ENCODE measurements at regions not wholly inside any gene's neighbourhood (a gene's known extent, or its start where the extent isn't known, plus 50 kb on each side); places are given as distances from the start of the nearest gene placed in this dataset.
"Not testable (repeated sequence)": the region's sequence is repeated elsewhere in the genome, so short reads cannot be mapped to it uniquely, and the experiment has no call there.

DNA sequence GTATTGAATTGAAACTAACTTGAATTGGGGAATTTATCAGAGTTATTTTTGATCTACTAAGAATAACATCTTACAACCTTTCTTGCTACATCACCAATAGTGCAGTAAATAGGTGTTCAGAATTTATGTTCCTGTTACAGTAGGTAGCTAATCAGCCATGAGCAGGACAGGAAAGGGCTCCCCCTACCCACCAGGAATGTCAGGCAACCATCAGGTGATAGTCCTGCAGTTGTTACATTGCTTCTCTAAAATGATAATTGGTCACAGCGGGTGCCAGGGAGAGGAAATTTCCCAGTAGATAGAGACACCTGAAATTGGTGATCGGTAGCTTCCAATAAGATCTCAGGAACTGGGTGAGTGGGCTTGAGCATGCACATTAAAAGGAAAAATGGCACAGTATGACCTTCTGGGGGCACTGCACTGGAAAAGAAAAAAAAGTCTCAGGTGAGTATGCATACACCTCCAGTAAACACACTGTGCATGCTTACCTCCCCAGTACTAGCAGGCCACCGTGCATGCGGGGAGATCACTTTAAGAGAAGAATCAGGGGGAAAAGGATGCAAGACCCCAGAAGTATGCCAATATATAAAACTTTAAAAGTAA, 1092.0 kb upstream of the LRRTM1 start:
- TF ChIP-seq EZH2phosphoT487 (IDR thresholded peaks at IDR 0.05; ENCODE audit: insufficient read depth, low read depth): no peak
- no peak for TF ChIP-seq EZH2 (IDR thresholded peaks at IDR 0.05; ENCODE audit: insufficient read depth, poor library complexity, severe bottlenecking)
- Histone ChIP-seq H3K4me2 (ENCODE audit: unreplicated experiment) (no peak overlapping the region), H3K79me2 (ENCODE audit: insufficient read depth) (no peaks in the 10 kb centered on the region), H3K4me1 (ENCODE audit: insufficient read depth) (no peaks in the 10 kb centered on the region), H4K20me1 (ENCODE audit: insufficient read depth) (no peaks in the 10 kb centered on the region), H3K27me3 (replicated peaks; ENCODE audit: insufficient read depth) (no peaks in the 10 kb centered on the region), H3K27ac (no peak overlapping the region), H3K36me3 (ENCODE audit: low read depth) (no peaks in the 10 kb centered on the region), H3F3A (ENCODE audit: insufficient read depth) (no peaks in the 10 kb centered on the region), H3K9me3 (ENCODE audit: low read depth) (no peaks in the 10 kb centered on the region), H3K4me3 (no peak overlapping the region), H2AFZ (no peak overlapping the region), H3K9me2 (ENCODE audit: insufficient read depth) (no peaks in the 10 kb centered on the region), H3K9ac (no peak overlapping the region)
- 40 to 58% methylated on average over 4 of the region's 4 CpGs for whole genome bisulfite sequencing, 2 experiments (ENCODE audit: low coverage in 1 of 2, low lambda C conversion rate in 2 of 2, missing lambda C conversion rate in 2 of 2)
- in situ Hi-C loops (cut with MboI): no loop called here
- no peak for DNase-seq

DNA sequence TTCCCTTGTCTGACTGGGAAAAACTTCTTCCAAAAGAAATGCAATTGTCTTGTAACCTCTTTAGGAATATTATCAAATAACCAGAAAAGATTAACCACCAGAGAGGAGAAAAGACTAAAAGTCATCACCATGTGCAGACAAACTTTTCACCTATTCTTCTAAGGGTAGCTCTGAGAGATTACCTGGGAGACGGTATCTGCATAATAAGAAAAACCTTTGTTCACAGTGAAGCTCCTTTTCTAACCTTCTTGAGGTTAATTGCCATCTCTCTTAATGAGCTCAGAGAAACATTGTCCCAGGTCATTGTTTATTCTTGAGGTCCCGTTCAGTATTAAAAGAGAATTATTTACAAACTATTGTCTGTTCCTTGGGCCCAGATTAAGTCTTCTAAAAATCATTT, 1091.2 kb upstream of the LRRTM1 start:
- Histone ChIP-seq H3F3A (ENCODE audit: insufficient read depth) (no peaks in the 10 kb centered on the region), H3K27ac (no peak overlapping the region), H3K79me2 (ENCODE audit: insufficient read depth) (no peaks in the 10 kb centered on the region), H3K4me2 (ENCODE audit: unreplicated experiment) (no peak overlapping the region), H2AFZ (no peak overlapping the region), H3K4me1 (ENCODE audit: insufficient read depth) (no peaks in the 10 kb centered on the region), H3K4me3 (no peak overlapping the region), H3K9me2 (ENCODE audit: insufficient read depth) (no peaks in the 10 kb centered on the region), H3K36me3 (ENCODE audit: low read depth) (no peaks in the 10 kb centered on the region), H3K27me3 (replicated peaks; ENCODE audit: insufficient read depth) (no peaks in the 10 kb centered on the region), H3K9ac (no peak overlapping the region), H4K20me1 (ENCODE audit: insufficient read depth) (no peaks in the 10 kb centered on the region), H3K9me3 (ENCODE audit: low read depth) (no peaks in the 10 kb centered on the region)
- 3 to 6% methylated on average over 2 of the region's 2 CpGs for WGBS, 2 experiments (ENCODE audit: low coverage in 1 of 2, low lambda C conversion rate in 2 of 2, missing lambda C conversion rate in 2 of 2)
- no peak for DNase-seq
- TF ChIP-seq EZH2 (IDR thresholded peaks at IDR 0.05; ENCODE audit: insufficient read depth, poor library complexity, severe bottlenecking): no peak
- no peak for TF ChIP-seq EZH2phosphoT487 (IDR thresholded peaks at IDR 0.05; ENCODE audit: insufficient read depth, low read depth)
- in situ Hi-C loops (cut with MboI): no loop called here

DNA sequence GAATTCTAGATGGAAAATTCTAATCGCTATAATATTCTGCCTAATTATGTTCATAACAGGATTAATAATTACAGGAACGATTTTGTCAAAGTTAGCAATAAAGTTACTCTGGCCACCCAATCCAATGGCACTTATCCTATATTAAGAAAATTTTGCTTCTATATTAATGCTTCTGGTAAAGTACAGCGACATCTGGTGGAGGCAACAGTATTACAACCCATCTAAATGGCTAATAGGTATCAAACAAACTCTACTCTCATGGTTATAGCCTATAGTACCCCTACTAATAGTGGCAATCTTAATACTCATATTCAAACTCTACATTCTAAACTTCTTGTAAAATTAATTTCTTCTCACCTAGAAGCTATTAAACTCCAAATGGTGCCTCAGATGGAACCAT, 1084.7 kb upstream of the LRRTM1 start:
- Histone ChIP-seq H3K36me3 (ENCODE audit: low read depth) (no peaks in the 10 kb centered on the region), H3K4me1 (ENCODE audit: insufficient read depth) (no peaks in the 10 kb centered on the region), H3K27ac (no peak overlapping the region), H3F3A (ENCODE audit: insufficient read depth) (no peaks in the 10 kb centered on the region), H3K9me2 (ENCODE audit: insufficient read depth) (no peaks in the 10 kb centered on the region), H4K20me1 (ENCODE audit: insufficient read depth) (no peaks in the 10 kb centered on the region), H2AFZ (no peak overlapping the region), H3K4me3 (no peak overlapping the region), H3K9ac (no peak overlapping the region), H3K79me2 (ENCODE audit: insufficient read depth) (no peaks in the 10 kb centered on the region), H3K9me3 (ENCODE audit: low read depth) (peaks cover 6% of the 10 kb centered on the region), H3K27me3 (replicated peaks; ENCODE audit: insufficient read depth) (no peaks in the 10 kb centered on the region), H3K4me2 (ENCODE audit: unreplicated experiment) (no peak overlapping the region)
- no peak for DNase-seq
- TF ChIP-seq EZH2 (IDR thresholded peaks at IDR 0.05; ENCODE audit: insufficient read depth, poor library complexity, severe bottlenecking) (no peak), EZH2phosphoT487 (IDR thresholded peaks at IDR 0.05; ENCODE audit: insufficient read depth, low read depth) (no peak)
- in situ Hi-C loops (cut with MboI): no loop called here
- WGBS, 2 experiments (ENCODE audit: low coverage in 1 of 2, low lambda C conversion rate in 2 of 2, missing lambda C conversion rate in 2 of 2): 30 to 35% methylated on average over 3 of the region's 3 CpGs

DNA sequence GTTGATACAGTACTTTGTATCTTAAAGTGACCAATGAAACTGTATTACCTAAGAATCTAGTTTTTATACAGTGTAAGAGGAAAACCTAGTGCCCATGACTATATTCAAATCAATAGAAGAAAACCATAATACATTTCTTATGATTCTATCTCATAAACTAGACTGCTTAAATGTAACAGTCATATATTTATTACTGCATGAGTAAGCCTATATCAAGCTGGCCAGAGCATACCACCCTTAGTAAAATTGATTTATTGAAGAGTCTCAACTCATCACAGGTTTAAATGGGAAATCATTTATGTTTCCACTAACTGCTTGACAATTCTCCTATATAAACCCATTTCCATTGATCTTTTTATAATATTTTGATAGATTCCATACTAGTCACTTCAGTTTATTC, 1059.2 kb upstream of the LRRTM1 start:
- H3K79me2 ChIP-seq (ENCODE audit: insufficient read depth): no peaks in the 10 kb centered on the region
- no peak overlapping the region for H3K4me2 ChIP-seq (ENCODE audit: unreplicated experiment)
- DNase-seq: no peak
- H3K27ac ChIP-seq: no peak overlapping the region
- H3K4me3 ChIP-seq: no peak overlapping the region
- H4K20me1 ChIP-seq (ENCODE audit: insufficient read depth): no peaks in the 10 kb centered on the region
- no peaks in the 10 kb centered on the region for H3K9me2 ChIP-seq (ENCODE audit: insufficient read depth)
- TF ChIP-seq EZH2phosphoT487 (IDR thresholded peaks at IDR 0.05; ENCODE audit: insufficient read depth, low read depth) (no peak), EZH2 (IDR thresholded peaks at IDR 0.05; ENCODE audit: insufficient read depth, poor library complexity, severe bottlenecking) (no peak)
- no peak overlapping the region for H2AFZ ChIP-seq
- H3K36me3 ChIP-seq (ENCODE audit: low read depth): no peaks in the 10 kb centered on the region
- in situ Hi-C loops (cut with MboI): no loop called here
- no peaks in the 10 kb centered on the region for H3K27me3 ChIP-seq (replicated peaks; ENCODE audit: insufficient read depth)
- no peaks in the 10 kb centered on the region for H3K9me3 ChIP-seq (ENCODE audit: low read depth)
- H3K4me1 ChIP-seq (ENCODE audit: insufficient read depth): no peaks in the 10 kb centered on the region
- no peak overlapping the region for H3K9ac ChIP-seq
- no peaks in the 10 kb centered on the region for H3F3A ChIP-seq (ENCODE audit: insufficient read depth)

DNA sequence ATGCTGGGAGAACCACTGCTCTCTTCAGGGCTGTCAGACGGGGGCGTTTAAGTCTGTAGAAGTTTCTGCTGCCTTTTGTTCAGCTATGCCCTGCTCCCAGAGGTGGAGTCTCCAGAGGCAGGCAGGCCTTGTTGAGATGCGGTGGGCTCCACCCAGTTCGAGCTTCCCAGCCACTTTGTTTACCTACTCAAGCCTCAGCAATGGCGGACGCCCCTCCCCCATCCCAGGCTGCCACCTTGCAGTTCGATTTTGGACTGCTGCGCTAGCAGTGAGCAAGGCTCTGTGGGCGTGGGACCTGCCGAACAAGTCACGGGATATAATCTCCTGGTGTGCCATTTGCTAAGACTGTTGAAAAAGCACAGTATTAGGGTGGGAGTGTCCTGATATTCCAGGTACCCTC, 1057.9 kb upstream of the LRRTM1 start:
- H4K20me1 ChIP-seq (ENCODE audit: insufficient read depth); H3K4me1 ChIP-seq (ENCODE audit: insufficient read depth); H3F3A ChIP-seq (ENCODE audit: insufficient read depth); H3K36me3 ChIP-seq (ENCODE audit: low read depth); H3K9me2 ChIP-seq (ENCODE audit: insufficient read depth); H3K79me2 ChIP-seq (ENCODE audit: insufficient read depth); H3K27me3 ChIP-seq (replicated peaks; ENCODE audit: insufficient read depth); H3K4me3 ChIP-seq; in situ Hi-C loops (cut with MboI); H3K9ac ChIP-seq; H3K27ac ChIP-seq; DNase-seq; H3K9me3 ChIP-seq (ENCODE audit: low read depth); H2AFZ ChIP-seq; H3K4me2 ChIP-seq (ENCODE audit: unreplicated experiment): not testable (repeated sequence)
- 31% methylated on average over 11 of the region's 11 CpGs for WGBS, 2 experiments (ENCODE audit: low coverage in 1 of 2, low lambda C conversion rate in 2 of 2, missing lambda C conversion rate in 2 of 2)

All from GM23248 (cell line).